GM19452 (cell line): ENCODE measurements at regions not wholly inside any gene's neighbourhood (a gene's known extent, or its start where the extent isn't known, plus 50 kb on each side); places are given as distances from the start of the nearest gene placed in this dataset.
"Not testable (repeated sequence)": the region's sequence is repeated elsewhere in the genome, so short reads cannot be mapped to it uniquely, and the experiment has no call there.

ENCODE experiments used
- ATAC-seq: cut with Tn5 transposase; IDR thresholded peaks from one replicate; pipeline ENCODE4 v1.9.1; 2021; ENCODE audit not compliant: unreplicated experiment

- no peak for ATAC-seq
These were observed 245.8 kb downstream of the FRK start for GRCh38 chr6:115814907-115815306.

GRCh38 chr6:115811541-115811940 is 249.2 kb downstream of the FRK start:
- no peak for ATAC-seq

GRCh38 chr6:115798229-115798628 is 262.5 kb downstream of the FRK start:
- no peak for ATAC-seq

- ATAC-seq, result no peak
These were observed 263.9 kb downstream of the FRK start for GRCh38 chr6:115796829-115797228.

GRCh38 chr6:115796061-115796460 is 264.6 kb downstream of the FRK start:
- no peak for ATAC-seq

- no peak for ATAC-seq
These were observed 277.2 kb downstream of the FRK start for GRCh38 chr6:115783402-115784061.

GRCh38 chr6:115782612-115783011 is 278.1 kb downstream of the FRK start:
- no peak for ATAC-seq

GRCh38 chr6:115773741-115774140 is 286.9 kb downstream of the FRK start:
- no peak for ATAC-seq

GRCh38 chr6:115770851-115771250 is 289.8 kb downstream of the FRK start:
- no peak for ATAC-seq

GRCh38 chr6:115768500-115768899 is 292.2 kb downstream of the FRK start:
- no peak for ATAC-seq

- ATAC-seq, result no peak
These were observed 292.8 kb downstream of the FRK start for GRCh38 chr6:115767931-115768330.

GRCh38 chr6:115766745-115767462 is 293.8 kb downstream of the FRK start:
- ATAC-seq, result no peak

- no peak for ATAC-seq
These were observed 294.7 kb downstream of the FRK start for GRCh38 chr6:115765966-115766365.

- no peak for ATAC-seq
These were observed 301.6 kb downstream of the FRK start for GRCh38 chr6:115759051-115759450.

GRCh38 chr6:115753446-115753845 is 307.2 kb downstream of the FRK start:
- ATAC-seq, result no peak

- ATAC-seq, result no peak
These were observed 309.7 kb downstream of the FRK start for GRCh38 chr6:115750946-115751345.

GRCh38 chr6:115750292-115750691 is 310.4 kb downstream of the FRK start:
- no peak for ATAC-seq

GRCh38 chr6:115747719-115748118 is 313.0 kb downstream of the FRK start:
- no peak for ATAC-seq

- ATAC-seq, result not testable (repeated sequence)
These were observed 314.1 kb downstream of the FRK start for GRCh38 chr6:115746583-115746982.

GRCh38 chr6:115740907-115741306 is 319.8 kb downstream of the FRK start:
- no peak for ATAC-seq

GRCh38 chr6:115735610-115736009 is 325.1 kb downstream of the FRK start:
- ATAC-seq, result no peak

- ATAC-seq, result no peak
These were observed 327.3 kb downstream of the FRK start for GRCh38 chr6:115733426-115733825.

- no peak for ATAC-seq
These were observed 331.7 kb downstream of the FRK start for GRCh38 chr6:115729036-115729435.
